Left renal cortex interstitium (tissue), 4 donors: ENCODE measurements at regions not wholly inside any gene's neighbourhood (a gene's known extent, or its start where the extent isn't known, plus 50 kb on each side); places are given as distances from the start of the nearest gene placed in this dataset.
"Not testable (repeated sequence)": the region's sequence is repeated elsewhere in the genome, so short reads cannot be mapped to it uniquely, and the experiment has no call there.

Experiments
- DNase-seq, 4 donors: peaks; one replicate each; pipeline ENCODE4 v3.0.0-alpha.2; 2013; ENCODE audit warnings: low read depth in 4 of 4, low spot score in 2 of 4, missing footprints in 1 of 4

DNA sequence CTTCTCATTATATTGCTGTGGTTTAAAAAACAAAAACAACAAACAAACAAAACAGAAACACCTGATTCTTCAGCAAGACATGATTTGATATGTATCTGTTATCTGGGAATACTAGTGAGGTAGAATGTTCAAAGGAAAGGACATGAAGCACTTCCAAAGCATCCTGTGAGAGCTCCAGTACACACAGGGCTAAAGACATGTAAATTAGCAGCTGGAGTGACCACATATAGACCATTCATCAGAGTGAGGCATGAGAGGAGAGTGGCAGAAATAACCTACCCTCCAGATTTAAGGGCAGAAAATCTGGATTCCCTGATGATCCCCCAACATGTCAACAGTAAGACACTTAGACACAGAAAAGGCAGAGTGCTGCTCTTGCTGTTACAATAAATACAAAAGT lies 260.5 kb upstream of the CHRM3 start:
- DNase-seq, result no peak

- DNase-seq, result no peak
Measured at GRCh38 chr1:239125027-239125426, 261.3 kb upstream of the CHRM3 start.

DNA sequence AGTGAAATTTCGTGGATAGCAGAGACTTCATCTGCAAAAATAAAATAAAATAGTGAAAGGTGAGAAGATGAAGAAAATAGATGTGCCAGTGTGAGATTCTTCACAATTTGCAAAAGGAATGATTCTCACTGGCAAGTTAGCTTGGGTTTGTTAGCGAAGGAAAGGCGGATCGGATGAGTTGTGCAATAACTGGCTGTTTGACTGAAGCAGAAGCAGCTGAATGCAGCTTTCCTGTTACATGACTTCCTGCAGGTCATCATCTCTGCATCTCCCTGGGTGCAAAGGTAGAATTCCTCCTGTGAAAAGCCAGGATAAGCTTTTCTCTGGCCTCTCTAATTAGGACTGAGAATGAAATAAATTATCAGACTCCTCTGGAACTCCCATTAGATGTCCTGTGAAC lies 263.1 kb upstream of the CHRM3 start:
- no peak for DNase-seq

DNA sequence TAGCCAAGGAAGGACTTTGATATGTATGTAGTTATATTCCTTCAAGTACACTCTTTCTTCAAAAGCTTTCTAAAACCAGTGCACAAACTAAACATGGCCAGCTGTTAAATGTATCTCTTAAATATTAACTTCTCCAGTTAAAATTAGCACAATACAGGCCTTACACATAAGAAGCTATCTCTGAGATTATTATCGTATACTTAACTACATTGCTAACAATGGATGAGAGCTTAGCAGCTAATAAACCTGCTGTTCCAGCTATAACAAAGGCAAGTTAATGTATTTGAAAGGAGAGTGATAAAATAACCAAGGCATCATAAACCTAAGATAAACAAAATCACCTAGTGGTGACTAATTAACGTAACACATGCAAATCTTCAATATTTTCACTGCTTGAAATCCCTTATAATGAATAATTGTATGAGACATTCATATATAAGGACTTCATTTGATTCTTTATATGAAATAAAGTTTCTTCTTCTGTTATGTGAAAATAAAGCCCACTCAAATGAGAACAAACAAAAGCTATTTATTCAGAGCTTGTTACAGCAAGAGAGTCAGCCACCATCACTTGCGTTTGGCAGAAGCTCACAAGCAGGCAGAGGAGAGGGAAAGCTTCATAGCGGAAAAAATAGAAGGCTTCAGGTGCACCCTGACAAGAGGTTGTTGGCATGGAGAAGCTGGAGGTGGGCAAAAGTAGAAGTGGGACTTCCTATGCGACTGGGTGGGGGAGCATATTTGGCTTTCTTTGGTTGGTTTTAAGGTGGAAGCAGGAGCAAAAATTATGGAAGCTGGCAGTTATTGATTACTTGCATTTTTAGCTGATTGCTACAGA lies 274.1 kb upstream of the CHRM3 start:
- DNase-seq, result no peak

- DNase-seq, result no peak
Measured at GRCh38 chr1:239107676-239108075, 278.7 kb upstream of the CHRM3 start.

DNA sequence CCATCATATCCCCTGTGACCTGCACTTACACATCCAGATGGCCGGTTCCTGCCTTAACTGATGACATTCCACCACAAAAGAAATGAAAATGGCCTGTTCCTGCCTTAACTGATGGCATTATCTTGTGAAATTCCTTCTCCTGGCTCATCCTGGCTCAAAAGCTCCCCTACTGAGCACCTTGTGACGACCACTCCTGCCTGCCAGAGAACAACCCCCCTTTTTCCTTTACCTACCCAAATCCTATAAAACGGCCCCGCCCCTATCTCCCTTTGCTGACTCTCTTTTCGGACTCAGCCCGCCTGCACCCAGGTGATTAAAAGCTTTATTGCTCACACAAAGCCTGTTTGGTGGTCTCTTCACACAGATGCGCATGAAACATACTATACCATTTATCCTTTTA lies 279.7 kb upstream of the CHRM3 start:
- not testable (repeated sequence) for DNase-seq

DNA sequence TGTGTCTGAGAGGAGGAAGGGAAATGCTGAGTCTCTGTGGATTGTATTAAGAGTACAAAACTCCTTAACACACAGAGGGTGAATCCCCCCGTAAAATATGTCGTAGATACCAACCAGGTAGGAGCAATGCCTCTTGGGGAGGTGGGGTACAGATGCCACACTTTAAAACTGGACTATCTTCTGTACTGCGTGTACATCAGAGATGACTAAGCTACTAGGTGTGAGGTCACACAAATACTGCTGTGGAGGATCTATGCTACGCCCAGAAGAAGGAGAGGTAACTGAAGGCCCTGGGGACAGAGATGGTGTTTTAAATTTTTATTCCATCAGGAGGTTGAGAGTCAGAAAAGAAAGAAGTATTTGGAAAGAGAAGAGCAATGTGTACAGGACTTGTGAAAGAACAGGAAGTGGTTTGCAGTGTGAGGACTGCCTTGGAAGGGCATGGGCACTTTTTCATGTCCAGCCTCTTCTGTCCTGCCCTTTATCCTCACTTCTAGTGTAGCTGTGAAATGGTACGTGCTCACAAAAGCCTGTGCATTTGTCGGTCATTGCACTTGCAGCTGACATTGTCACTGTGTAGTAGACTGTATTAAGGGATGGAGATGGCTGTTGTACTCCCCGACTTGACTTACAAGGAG lies 287.8 kb upstream of the CHRM3 start:
- DNase-seq, result no peak

DNA sequence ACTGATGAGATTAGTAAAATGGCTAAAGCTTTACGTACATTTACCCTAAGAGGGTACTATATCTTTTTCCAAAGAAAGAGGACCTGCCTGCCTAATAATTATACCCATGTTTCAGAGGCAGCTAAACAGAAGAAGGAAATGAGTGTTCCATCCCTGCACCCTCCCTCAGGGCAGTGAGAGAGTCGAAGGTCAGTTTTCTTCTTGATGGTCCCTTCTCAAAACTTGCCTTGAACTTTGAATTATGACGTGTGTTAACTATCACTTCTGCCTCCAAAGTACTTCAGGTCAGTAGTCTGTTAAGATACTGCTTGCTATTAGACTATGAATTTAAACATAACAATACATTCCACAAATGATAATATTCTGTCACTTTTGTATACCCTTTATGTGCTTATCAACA lies 294.8 kb upstream of the CHRM3 start:
- DNase-seq, result no peak

DNA sequence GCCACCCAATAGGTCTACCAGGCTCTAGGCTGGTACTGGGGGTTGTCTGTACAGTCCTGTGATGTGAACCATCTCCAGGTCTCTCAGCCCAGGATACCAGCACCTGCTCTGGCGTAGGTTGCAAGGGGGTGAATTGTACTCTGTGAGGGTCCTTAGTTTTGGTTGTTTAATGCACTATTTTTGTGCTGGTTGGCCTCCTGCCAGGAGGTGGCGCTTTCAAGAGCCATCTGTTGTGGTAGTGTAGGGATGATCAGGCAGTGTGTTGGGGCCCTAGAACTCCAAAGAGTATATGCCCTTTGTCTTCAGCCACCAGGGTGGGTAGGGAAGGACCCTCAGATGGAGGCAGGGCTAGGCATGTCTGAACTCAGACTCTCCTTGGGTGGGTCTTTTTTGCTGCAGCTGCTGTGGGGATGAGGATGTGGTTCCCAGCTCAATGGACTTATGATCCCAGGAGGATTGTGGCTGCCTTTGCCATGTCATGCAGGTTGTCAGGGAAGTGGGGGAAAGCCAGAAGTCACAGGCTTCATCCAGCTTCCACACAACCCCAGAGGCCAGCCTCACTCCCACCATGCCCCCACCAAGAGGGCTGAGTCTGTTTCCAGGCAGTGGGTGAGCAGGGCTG lies 301.8 kb upstream of the CHRM3 start:
- no peak for DNase-seq

- not testable (repeated sequence) for DNase-seq
Measured at GRCh38 chr1:239081947-239082346, 304.4 kb upstream of the CHRM3 start.

GRCh38 chr1:239067480-239067879 lies 318.9 kb upstream of the CHRM3 start:
- no peak for DNase-seq

DNA sequence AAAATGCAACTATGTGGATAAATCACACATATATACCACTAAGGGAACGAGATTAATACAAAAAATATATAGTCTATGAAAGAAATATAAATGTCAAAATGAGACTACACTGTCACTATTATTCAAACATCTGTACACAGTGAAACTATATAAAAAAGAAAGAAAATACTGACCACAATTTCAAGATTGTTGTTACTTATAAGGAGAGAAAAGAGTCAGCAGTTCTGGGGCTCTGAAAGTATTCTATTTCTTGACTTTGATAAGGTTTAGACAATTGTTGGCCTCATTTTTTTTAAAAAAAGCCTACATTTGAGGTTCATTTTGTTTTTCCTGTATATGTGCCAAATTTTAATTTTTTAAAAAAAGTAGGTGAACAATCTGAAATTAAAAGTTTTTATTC lies 319.3 kb upstream of the CHRM3 start:
- DNase-seq, result no peak

DNA sequence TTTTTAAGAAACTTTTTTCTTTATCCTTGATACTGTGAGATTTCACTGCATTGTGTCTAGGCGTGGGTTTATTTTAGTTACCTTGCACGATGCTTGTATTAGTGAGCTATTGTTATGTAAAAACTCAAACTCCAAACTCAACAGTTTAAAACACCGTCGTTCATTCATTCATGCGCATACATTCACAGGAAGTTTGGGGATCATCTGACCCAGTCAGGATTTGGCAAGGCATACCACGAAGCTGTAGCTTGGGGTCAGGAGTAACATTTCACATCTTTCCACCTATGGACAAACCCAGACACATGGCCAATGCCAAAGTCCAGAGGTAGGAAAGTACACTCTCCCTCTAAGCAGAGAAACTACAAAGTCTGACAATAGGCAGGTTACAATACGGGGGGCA lies 324.6 kb upstream of the CHRM3 start:
- no peak for DNase-seq

DNA sequence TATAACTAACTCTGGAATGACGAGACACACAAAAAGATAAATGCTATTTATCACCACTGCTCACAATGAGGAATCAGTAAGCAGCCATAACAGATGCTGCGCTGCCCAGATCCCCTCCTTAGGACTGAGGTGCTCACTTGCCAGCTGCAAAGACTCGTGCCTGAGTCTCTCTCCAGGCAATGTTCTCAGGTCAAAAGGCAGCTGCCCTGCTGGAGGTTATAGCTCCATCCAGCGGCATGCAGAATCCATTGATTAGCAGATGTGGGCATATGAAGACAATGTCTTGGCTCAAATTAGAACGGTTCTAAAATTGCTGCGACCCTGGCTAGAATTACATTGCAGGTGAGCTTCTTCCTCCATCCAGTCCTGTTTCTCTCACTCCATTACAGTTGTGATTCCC lies 328.2 kb upstream of the CHRM3 start:
- no peak for DNase-seq

GRCh38 chr1:239056940-239057339 lies 329.4 kb upstream of the CHRM3 start:
- no peak for DNase-seq

DNA sequence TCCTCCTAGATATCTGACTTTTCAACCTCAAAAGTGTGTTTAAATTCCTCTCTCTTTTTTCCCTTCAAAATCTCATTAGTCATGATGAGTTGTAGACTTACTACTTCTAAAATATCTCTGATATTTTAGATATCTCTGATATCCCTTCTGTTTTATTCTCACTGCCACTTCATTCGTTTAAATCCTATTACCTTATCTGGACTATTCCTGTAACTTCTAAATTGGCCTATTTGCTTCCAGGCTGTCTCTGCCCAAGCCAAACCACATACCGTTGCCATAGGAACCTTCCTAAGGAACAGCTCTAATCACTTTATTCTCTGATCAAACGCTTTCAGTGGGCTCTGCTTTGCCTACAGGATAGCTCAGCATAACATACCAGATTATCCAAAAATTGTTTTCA lies 333.1 kb upstream of the CHRM3 start:
- DNase-seq, result no peak

- DNase-seq, result no peak
Measured at GRCh38 chr1:239049571-239049970, 336.8 kb upstream of the CHRM3 start.

- DNase-seq, result no peak
Measured at GRCh38 chr1:239044829-239045228, 341.5 kb upstream of the CHRM3 start.

DNA sequence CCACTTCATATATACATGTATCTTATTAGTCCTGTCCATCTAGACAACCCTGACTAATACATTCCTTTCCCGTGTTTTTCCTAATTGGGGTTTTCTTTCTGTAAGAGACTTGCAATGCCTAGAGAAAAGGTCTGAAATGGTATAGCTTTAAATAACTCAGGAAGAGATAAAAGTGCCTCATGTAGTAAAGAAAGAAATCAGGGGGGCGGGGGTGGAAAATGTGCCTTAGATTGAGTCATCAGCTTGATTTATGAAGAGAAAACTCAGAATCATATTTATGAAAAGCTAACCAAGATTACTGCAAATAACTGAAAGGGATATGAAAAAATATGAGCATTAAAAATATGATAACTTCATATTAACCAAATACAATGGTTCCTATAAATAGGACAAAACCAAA lies 345.8 kb upstream of the CHRM3 start:
- no peak for DNase-seq

DNA sequence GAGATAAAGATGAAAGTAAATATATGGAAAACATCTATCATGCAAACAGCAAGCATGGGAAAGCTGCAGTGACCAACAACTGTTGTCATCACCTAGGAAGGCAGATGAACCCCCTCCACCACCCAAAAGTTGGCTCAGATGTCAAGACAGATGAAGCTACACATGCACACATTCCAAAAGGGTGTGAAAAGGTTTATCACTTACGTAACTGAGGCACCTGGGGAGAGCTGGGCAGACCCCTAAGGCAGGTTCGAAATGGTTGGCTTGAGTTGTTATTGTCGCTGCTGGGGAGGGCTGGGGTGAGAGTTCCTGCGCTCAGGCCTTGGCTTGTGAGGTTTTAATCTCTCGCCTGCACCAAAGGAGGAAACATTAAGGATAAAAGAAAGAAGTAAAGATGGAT lies 355.1 kb upstream of the CHRM3 start:
- no peak for DNase-seq

GRCh38 chr1:239025997-239026694 lies 360.2 kb upstream of the CHRM3 start:
- no peak for DNase-seq
